G401.6 (cell line): ENCODE measurements at regions not wholly inside any gene's neighbourhood (a gene's known extent, or its start where the extent isn't known, plus 50 kb on each side); places are given as distances from the start of the nearest gene placed in this dataset.

Source experiments
- FAIRE-seq: peaks from 2 replicates; lab custom pipeline; 2012; peaks lifted over from hg19 to GRCh38; lab: Jason Lieb, UNC

DNA sequence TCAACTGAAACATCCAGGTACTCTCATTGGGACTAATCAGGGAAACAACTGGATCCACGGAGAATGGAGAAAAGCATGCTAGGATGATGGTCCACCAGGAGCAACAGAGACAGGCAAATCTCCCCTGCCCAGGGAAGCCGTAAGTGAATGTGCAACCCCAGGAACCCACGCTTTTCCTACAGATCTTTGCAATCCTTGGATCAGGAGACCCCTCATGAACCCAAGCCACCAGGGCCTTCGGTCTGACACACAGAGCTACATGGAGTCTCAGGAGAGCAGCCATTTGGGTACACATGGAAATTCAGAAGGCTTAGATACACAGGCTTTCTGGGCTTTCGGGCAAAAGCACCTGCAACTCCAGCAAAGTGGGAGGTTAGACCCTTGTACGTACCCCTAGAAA lies 122.1 kb upstream of the PTCHD4 start:
- no peak for FAIRE-seq

DNA sequence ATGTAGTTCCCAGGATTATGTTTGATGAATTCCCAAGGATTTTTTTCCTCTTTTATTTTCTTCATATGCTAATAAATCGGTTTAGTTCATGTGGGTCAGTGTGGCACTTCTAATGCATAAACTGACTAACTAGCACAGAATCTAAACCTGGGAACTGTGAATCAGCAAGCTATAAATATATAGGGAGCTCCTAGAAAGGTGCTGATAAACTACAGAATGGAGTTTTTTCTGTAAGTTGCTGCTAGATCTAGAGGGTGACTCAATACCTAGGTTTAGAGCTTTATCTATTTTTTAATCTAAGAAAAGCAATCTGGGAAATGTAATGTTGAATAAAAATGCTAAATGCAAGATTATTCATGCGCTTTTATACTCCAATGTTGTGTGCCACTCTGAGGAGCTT lies 118.8 kb upstream of the PTCHD4 start:
- no peak for FAIRE-seq

DNA sequence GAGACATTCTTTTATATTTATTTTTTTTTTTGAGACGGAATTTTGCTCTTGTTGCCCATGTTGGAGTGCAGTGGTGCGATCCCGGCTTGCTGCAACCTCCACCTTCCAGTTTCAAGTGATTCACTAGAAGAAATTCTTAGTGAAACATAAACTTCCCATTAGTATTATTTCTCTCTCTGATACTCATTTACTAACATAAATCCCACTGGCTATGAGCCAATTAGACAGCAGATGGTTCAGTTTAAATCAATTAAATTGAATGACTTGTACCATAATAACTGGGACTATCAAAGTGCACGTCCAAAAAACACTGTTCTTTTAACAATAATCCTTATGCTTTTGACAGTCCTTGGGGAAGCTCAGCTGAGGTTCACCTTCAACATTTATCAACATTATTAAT lies 111.2 kb upstream of the PTCHD4 start:
- FAIRE-seq = no peak

DNA sequence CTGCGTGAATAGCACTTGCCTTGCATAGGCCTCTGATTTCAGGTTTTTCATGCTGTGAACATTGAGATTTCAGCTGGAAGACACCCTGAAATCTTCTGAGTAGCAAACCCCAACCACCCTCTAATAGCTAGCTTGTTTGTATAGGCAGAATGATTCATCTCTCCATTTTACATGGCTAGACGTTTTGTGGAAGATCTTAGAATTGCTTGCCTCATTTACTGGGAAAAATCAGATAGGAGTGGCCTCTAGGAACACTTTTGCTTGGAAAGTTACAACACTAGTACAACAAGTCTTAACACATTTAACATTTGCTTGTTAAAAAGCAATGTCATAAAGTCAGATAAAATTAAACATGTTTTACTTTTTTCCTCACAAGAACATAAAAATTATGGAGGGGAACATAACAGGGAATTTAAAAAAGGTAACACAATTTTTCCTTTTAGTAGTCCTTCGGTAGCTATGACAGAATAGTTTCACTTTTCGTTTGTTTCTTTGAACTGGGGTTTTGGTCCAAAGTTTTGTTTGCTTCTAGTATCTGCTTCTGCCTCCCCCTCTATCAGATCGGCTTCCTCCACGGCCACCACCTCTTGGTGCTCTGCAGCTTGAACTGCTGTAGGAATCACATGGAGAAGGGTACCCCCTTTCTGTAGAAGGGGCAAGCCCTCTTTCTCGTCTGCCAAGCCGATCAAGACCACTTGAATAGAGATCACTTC lies 102.2 kb upstream of the PTCHD4 start:
- FAIRE-seq = no peak

DNA sequence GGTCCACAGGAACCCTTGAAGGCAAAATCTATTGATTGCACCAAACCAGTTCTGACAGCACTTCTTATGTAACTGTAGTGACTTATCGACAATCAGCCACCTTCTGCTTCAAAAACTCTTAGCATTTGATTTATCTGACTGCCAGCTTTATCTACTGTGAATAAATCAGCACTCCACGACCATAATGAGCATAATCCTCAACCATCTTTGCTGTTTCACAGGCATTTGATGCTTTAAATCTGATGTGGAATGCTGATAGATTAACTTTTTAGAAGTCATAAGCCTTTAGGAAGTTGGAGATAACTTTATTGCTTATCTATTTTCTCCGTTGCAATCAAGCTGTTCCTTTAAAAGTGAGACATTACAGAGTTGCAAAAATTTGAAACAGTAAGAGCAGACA lies 101.5 kb upstream of the PTCHD4 start:
- no peak for FAIRE-seq

DNA sequence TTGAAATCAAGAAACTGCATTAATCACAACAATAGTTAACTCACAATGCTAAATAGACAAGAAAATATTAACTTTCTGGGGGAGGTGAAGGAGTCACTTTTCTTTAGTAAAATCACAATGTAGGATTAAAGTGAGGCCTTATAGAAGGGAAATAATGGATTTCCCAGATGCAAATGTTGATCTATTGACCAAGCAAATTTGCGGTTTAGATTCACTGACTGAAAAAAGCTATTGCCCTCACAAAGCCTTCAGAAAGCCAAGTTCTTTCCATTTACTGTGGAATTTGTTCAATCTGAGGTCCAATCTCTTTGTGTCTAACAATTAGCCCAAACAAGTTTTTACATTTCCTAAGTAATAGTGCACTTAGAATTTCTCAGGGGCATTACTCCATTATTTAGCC lies 95.1 kb upstream of the PTCHD4 start:
- no peak for FAIRE-seq

DNA sequence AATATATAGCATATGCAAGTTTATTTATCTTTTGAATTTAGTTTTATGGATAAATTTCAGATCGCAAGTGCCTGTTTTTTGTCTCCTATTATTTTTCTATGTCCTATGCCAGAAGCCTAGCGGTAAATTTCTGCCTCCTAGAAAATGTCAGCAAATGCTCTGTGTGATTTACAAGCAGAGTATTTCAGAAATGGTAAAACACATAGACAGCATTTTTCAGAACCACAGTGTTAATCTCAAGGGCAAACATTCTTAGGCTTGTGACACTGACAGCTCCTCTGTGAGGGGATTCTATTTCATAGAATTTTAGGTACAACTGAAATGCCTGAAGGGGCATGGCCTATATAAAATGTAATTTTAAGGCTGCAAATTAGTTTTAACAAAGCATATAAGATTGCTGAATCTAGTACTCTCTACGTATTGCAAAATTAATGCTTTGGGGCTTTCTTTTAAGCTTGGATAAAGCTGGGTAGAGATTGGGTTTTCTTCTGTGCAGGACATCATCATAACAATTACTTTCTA lies 89.9 kb upstream of the PTCHD4 start:
- no peak for FAIRE-seq

DNA sequence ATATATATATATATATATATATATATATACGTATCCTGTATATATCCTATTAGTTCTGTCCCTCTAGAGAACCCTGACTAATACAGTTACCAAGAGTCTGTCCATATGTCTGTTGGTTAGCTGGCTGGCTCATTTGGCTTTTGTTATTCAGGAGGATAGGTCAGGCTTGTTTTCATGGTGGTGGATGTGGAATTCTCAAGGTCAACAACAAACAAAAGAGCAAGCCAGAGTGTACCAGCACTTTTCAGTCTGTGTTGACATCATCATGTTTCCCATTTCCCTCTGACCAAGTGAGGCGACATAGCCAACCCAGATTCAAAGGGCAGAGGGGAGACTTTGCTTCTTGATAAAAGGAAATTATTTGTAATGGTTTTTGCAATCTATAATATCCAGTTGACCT lies 88.5 kb upstream of the PTCHD4 start:
- no peak for FAIRE-seq

DNA sequence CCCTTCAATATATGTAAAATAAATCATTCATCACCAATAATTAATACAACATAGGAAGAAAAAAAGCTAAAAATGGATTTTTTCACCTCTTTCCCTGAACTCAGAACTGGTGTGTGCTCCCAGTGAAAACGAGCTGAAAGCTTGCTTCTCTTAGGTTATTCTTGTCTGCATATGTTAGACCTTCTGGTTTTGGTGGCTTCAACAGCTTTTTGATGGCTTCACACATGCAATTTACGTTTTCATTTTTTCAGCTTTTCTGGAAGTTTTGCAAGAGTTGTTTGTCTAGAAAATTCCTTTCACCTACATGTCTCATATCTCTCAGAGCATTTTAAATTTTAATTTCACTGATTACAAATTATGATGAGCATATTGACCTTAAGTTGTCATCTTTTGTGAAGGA lies 86.9 kb upstream of the PTCHD4 start:
- FAIRE-seq = no peak

DNA sequence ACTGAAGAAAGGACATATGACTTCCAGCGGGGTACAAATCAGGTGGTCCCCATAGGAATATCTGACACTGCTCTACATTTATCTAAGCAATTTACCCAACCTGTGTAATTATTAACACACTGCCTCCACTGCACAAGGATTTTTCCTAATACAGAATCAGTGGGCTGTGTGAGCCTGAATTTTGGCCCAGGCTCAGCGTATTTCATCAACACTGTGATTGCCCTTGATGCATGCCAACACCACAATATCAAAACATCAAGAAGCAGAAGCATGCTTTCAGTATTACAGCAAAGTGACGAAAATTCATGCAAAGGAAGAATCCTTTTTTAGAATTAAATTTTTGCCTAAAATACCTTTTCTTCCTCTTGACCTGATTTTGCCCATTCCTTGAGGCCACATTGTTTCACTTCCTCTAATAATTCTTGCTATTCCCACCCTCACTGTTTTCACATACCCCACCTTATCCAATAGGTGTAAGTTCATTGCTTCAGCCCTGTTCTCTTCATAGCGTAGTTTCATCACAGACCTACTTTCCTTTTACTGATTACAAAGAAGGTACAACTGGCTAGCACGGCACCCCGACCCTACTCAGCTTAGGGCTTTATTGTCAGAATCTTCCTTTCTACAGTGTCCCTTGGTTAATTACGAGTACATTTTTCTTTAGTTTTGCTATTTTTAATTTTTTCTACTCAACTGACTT lies 83.7 kb upstream of the PTCHD4 start:
- no peak for FAIRE-seq

DNA sequence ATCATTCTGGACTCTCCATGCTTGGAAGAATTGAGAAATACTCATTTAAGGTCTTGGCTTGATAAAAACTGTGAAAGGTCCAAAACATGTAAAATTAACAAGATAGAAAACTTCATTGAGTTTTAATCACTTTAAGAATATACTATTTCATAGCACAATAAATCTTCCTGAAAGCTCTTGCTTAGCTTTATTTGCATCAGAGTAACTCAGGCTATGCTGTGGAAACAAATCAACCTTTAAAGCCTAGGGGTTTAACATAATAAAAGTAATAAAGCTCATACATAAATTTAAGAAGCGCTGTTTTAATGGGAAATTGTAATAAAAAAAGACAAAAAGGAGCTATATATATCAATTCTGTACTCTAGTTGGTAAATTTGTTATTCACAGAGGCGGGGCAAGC lies 77.2 kb upstream of the PTCHD4 start:
- FAIRE-seq = no peak

DNA sequence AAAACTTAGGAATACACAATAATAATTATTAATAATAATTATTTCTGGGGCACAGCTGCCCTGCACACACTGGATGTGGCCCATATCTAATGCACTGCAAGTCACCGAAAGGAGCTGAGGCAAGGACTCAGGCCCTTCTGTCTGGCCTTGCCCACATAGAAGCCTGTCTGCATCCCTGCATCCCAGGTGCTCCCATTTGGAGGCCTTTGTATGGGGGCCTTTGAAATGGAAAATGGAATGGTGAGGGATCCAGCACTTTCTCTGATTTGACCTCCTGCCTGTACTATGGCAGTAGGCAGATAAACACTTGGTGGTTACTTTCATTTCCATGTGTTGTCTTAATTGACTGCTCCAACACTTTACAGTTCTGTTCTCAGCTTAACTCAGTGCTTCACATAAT lies 75.7 kb upstream of the PTCHD4 start:
- no peak for FAIRE-seq

DNA sequence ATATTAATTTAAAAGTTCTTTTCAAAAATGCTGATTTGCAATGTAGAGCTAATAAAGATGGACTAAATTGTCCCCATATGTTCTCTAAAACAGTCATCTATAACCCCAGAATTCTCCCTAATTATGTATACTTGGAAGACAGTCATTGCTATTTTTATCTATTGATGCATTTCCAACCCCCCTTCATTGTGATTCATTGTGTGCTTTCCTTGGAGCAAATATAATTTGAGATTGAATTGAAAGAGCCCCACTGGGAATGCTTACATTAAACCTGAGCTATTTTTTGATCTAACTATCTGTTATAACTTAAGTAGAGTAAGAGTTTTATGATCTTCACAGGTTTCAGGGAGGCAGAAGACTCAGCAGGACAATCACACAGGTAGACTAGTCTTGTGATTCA lies 73.7 kb upstream of the PTCHD4 start:
- no peak for FAIRE-seq

DNA sequence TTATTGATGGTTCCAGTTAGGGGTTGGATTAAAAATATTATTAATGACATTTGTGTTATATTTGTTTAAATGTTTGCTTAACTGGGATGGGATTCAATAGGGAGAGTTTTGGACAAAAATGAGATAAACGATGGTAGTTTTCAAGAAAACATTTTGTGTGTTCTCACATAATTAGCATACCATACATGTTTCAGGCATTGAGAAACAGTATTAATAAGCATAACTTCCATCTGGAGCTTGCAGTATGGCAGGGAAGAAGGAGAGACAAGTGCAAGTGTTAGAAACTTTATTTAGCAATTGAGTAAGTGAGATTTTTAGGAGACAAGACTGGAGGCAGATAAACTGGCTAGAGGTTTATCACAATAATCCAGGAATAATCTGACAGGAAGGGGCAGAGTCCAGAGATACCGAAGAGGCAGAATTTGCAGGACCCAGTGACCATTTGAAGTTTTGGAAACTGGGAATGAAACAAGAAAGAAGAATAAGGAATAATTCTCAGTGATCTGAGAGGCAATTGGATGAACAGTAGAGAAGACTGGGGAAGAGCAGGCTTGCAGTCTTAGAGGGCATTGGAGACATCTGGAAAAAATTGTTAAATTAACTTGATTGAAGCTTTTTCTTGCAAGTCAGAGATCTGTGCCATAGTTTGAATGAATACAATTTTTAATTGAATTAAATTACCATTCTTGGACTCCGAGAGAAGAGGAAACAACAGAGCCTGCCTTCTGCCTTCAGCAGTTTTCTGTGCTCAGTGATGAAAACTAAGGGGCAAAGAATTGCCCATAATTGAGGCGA lies 73.0 kb upstream of the PTCHD4 start:
- FAIRE-seq = no peak

DNA sequence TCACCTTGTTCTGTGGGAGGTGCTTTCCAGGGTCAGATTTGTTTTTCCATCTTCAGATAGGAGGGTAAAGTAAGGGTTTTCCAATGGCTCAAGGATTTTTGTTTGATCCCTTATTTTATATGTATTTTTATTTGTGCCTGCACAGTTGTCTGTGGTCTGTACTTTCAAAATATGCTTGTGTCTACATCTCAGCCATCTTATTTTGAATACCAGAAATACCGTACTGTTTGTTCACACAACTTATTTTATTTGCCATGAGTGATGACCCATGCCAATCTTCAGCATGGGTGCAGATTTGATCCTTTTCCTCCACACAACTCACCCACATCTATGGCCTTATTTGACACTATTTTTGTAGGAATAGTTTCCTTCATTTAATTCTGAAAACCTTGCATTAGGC lies 72.2 kb upstream of the PTCHD4 start:
- FAIRE-seq = no peak

DNA sequence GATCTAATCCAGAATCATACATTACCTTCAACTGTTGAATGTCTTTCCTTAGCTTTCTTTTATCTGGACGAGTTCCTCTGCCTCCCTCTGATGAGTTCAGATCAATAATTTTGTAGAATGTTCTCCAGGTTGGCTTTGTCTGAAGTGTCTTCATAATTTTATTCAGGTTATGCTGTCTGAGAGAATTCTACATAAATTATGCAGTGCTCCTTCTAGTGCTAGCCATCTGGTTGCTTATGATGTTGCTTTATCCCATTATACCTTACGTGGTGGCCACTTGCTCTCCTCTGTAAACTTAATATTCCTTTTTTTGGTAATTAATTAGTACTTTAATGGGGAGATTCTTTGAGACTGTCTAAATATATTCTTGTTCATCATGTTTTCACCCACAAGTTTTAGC lies 67.7 kb upstream of the PTCHD4 start:
- no peak for FAIRE-seq

DNA sequence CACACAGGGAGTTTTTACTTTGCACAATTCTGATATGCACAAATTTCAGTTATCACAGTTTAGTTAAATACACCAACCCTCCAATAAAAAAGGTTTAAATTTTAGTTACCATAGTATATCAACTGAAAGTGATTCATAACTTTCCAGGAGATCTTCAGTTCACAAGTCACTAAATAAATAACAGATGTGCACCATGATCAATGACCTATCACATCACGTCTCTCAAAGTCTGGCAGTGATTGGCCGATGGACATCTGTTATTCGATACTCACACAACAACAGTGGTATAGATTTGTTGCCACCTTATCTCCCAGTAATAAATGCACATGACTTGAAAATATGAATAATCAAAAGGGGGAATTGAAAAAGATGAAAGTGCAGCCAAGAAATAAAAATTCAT lies 66.8 kb upstream of the PTCHD4 start:
- no peak for FAIRE-seq

DNA sequence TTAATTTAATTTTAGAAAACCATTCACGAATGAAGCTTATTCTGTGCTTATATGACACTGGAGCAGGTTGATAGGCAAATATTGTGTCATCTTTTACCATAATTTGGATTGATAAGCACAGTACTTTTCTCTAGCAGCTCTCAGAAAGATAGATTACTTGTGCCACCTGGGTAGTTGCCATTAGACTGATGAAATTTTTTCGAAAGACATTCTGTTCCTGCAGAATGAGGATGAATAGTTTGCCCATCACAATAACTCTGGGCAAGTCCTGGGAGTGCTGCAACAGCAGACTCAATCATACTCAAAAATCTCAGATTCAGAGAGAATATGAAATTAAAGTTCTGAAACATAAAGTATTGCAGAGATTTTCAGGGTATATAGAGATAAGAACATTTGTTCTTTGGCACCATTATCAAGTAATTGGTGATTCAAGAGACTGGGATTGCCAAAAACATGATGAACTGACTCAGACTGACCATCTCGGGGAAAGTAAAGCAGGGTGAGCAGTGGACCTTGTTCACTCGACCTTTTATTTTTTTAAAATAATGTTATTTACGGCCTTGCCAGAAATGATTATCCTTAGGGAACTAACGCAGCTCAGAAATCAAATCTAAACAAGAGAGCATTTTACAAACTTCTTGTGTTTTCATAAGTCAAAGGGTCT lies 65.8 kb upstream of the PTCHD4 start:
- FAIRE-seq = no peak

DNA sequence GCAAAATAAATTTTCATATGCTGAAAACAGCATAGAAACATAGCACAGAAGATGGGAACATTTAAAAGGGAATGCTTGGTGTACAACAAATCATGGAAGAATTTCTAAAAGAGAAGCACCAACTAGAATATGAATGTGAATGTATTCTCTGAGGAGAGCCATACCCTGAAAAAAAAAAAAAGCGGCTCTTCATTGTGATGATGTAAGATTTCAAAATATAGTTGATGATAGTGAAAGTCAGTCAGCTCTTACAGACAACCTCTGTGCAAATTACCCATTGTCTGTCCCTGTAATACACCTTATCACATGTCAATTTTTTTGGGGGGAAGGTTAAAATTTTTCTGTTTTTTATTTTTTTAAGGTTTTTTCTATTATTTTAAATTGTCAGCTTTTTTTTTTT lies 58.6 kb upstream of the PTCHD4 start:
- no peak for FAIRE-seq
